Skeletal muscle cell (primary cell): ENCODE measurements at regions not wholly inside any gene's neighbourhood (a gene's known extent, or its start where the extent isn't known, plus 50 kb on each side); places are given as distances from the start of the nearest gene placed in this dataset.
A peak's percentile ranks its signal among the peaks of the same experiment; 100 is the strongest.

Experiments
- DNase-seq: peaks from one replicate; pipeline ENCODE4 v3.0.0-alpha.2; 2010; ENCODE audit warnings: low read depth
- H3K4me3 ChIP-seq: 2 replicates; pipeline ENCODE4 v1.5.1; 2011; ENCODE audit warnings: low read depth, mild to moderate bottlenecking, control low read depth, low read length, moderate library complexity

- no peak overlapping the region for H3K4me3 ChIP-seq
- no peak for DNase-seq
These were observed 390.4 kb downstream of the SHISA9 start for GRCh38 chr16:13291591-13292333.

GRCh38 chr16:13296206-13296605 is 394.8 kb downstream of the SHISA9 start:
- DNase-seq: no peak
- H3K4me3 ChIP-seq: no peak overlapping the region

GRCh38 chr16:13298666-13299065 is 397.3 kb downstream of the SHISA9 start:
- H3K4me3 ChIP-seq: no peak overlapping the region

GRCh38 chr16:13300066-13300840 is 398.9 kb downstream of the SHISA9 start:
- DNase-seq: no peak
- H3K4me3 ChIP-seq: no peak overlapping the region

More at GRCh38 chr16:13298666-13299065, 397.3 kb downstream of the SHISA9 start:
- no peak for DNase-seq

- H3K4me3 ChIP-seq: no peak overlapping the region
- DNase-seq: no peak
These were observed 403.8 kb downstream of the SHISA9 start for GRCh38 chr16:13305019-13305755.

GRCh38 chr16:13306161-13306995 is 405.0 kb downstream of the SHISA9 start:
- no peak for DNase-seq
- no peak overlapping the region for H3K4me3 ChIP-seq

GRCh38 chr16:13307255-13307654 is 405.9 kb downstream of the SHISA9 start:
- no peak overlapping the region for H3K4me3 ChIP-seq
- DNase-seq: peak; percentile 94

GRCh38 chr16:13307851-13308250 is 406.5 kb downstream of the SHISA9 start:
- DNase-seq: peak; percentile 78
- no peak overlapping the region for H3K4me3 ChIP-seq

- no peak overlapping the region for H3K4me3 ChIP-seq
- DNase-seq: no peak
These were observed 410.7 kb downstream of the SHISA9 start for GRCh38 chr16:13312063-13312462.

- no peak overlapping the region for H3K4me3 ChIP-seq
- DNase-seq: peak; percentile 33
These were observed 412.0 kb downstream of the SHISA9 start for GRCh38 chr16:13313351-13313750.

GRCh38 chr16:13314633-13315032 is 413.2 kb downstream of the SHISA9 start:
- no peak overlapping the region for H3K4me3 ChIP-seq
- DNase-seq: no peak

GRCh38 chr16:13315642-13316427 is 414.4 kb downstream of the SHISA9 start:
- DNase-seq: peak; percentile 75
- H3K4me3 ChIP-seq: no peak overlapping the region

- no peak for DNase-seq
- H3K4me3 ChIP-seq: no peak overlapping the region
These were observed 420.9 kb downstream of the SHISA9 start for GRCh38 chr16:13322336-13322735.

GRCh38 chr16:13324851-13325250 is 423.5 kb downstream of the SHISA9 start:
- H3K4me3 ChIP-seq: no peak overlapping the region
- no peak for DNase-seq

- no peak for DNase-seq
- no peak overlapping the region for H3K4me3 ChIP-seq
These were observed 424.0 kb downstream of the SHISA9 start for GRCh38 chr16:13325396-13325795.

GRCh38 chr16:13331918-13332317 is 430.5 kb downstream of the SHISA9 start:
- no peak overlapping the region for H3K4me3 ChIP-seq
- DNase-seq: no peak

GRCh38 chr16:13332713-13333255 is 431.4 kb downstream of the SHISA9 start:
- H3K4me3 ChIP-seq: no peak overlapping the region
- DNase-seq: no peak

GRCh38 chr16:13333336-13333735 is 431.9 kb downstream of the SHISA9 start:
- no peak overlapping the region for H3K4me3 ChIP-seq
- DNase-seq: no peak
